CD4-positive, alpha-beta T cell treated with Interferon gamma for 1 hour (primary cell): ENCODE measurements at regions not wholly inside any gene's neighbourhood (a gene's known extent, or its start where the extent isn't known, plus 50 kb on each side); places are given as distances from the start of the nearest gene placed in this dataset.

Experiments used
- DNase-seq: peaks from one replicate; pipeline ENCODE4 v3.0.0-alpha.2; 2020

- no peak for DNase-seq
These were observed 224.2 kb upstream of the DIO3 start for GRCh38 chr14:101337053-101337452.

- DNase-seq = no peak
These were observed 220.7 kb upstream of the DIO3 start for GRCh38 chr14:101340556-101340955.

DNA sequence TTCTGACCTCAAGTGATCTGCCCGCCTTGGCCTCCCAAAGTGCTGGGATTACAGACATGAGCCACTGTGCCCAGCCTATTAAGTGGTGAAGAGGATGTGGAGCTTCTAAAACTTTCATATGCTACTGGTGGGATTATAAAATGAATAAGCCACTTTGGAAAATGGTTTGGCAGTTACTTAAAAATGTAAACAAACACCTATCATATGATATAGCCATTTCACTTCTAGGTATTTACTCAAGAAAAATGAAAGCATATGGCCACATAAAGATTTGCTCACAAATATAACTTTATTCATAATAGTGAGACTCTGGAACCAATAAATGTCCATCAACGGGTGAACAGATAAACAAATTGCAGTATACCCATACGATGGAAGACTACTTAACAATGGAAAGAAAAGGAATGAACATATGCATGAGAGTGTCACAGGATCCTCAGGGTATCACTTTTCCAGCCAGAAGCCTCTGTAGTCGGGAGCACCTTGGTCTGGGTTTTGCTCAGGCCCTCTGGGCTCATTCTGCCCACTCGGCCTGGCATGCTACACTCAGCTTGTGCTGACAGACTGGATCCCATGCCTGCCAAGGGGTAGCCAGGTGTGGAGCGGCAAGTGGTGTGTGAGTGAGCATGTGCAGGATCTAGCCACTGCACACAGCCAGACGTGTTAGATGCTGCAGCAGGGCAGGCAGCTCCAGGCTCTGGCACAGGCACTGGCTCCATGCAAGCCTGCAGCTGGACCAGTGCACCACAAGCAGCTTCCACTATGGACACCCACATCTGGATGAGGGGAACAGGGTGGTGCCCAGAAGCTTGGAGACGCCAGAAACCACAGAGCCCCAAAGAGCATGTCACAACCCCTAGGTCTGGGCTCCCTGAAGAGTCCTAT is 213.2 kb upstream of the DIO3 start:
- DNase-seq = no peak

DNA sequence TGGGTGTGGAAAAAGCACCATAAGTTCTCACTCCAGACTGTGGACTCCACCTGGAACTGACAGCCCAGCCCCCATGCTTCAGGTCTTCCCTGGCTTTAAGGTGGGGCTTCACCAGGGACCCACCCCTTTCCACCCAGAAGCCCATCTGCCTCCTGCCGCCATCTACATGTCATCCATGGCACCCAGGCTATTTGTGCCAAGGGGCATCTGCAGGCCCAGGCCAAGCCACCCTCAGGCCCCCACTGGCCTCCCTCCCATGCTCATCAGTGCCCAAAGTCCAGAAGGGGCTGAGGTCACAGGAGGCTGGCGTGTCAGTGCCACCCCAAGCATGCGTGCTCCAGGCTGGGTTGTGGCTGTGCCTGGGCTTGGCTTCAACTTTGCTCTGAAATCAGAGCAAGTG is 212.2 kb upstream of the DIO3 start:
- no peak for DNase-seq

GRCh38 chr14:101350021-101350420 is 211.3 kb upstream of the DIO3 start:
- no peak for DNase-seq

- no peak for DNase-seq
These were observed 210.6 kb upstream of the DIO3 start for GRCh38 chr14:101350691-101351090.

DNA sequence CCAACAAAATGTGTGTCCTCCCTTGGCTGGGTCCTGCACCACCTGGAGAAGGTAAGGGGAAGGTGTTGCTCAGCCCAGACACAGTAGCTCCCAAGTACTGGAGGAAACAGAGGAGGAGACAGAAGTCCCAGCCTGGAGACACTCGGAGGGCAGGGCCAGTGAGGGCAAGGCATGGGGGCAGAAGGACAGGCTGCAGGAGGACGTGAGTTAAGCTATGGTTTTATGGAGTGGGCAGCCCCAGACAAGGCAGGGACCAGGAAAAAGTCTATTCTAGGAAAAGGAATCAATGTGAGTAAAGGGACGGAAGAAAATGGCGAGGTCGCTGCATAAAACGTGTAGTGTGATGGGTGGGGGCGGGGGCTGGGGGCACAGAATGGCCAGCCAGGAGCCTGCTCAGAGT is 210.1 kb upstream of the DIO3 start:
- no peak for DNase-seq

DNA sequence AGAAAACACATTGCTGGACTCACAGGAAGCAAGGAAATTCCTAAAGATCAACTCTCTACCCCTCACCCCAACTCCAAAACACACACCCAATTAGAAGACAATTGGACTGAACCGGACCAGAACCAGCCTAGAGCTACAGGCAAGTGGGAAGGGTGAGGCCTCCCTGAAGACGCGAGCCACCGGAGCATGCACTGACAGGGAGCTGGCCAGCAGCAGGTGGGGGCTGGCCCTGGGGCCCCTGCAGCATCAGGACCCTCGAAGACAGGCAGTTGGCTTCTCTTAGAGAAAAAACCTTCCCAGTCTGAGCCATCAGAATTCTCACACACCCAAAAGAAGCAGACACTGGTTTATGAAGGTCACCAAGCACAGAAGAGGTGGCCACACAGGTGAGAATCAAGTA is 209.5 kb upstream of the DIO3 start:
- no peak for DNase-seq

- DNase-seq = no peak
These were observed 208.7 kb upstream of the DIO3 start for GRCh38 chr14:101352567-101352966.

GRCh38 chr14:101353422-101353821 is 207.9 kb upstream of the DIO3 start:
- DNase-seq = no peak

- DNase-seq = no peak
These were observed 206.6 kb upstream of the DIO3 start for GRCh38 chr14:101354726-101355125.

- no peak for DNase-seq
These were observed 206.0 kb upstream of the DIO3 start for GRCh38 chr14:101355284-101355683.

DNA sequence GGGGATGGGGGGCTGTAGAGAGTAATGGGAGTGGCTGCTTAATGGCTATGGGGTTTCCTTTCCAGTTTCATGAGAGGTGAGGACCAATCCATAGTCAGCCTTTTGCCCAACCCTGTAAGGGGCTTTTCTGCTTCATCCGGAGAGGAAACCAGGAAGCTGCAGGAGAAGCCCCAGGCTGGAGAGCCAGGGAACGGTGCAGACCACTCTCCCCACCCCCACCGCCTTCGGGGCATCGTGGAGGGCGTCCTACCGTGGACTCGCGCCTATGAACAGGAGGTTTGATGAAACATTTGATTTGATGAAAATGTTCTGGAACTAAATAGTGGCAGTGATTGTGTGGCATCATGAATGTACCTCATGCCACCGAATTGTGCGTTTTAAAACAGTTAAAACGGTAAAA is 204.3 kb upstream of the DIO3 start:
- DNase-seq = no peak

GRCh38 chr14:101357559-101358319 is 203.6 kb upstream of the DIO3 start:
- DNase-seq = no peak

DNA sequence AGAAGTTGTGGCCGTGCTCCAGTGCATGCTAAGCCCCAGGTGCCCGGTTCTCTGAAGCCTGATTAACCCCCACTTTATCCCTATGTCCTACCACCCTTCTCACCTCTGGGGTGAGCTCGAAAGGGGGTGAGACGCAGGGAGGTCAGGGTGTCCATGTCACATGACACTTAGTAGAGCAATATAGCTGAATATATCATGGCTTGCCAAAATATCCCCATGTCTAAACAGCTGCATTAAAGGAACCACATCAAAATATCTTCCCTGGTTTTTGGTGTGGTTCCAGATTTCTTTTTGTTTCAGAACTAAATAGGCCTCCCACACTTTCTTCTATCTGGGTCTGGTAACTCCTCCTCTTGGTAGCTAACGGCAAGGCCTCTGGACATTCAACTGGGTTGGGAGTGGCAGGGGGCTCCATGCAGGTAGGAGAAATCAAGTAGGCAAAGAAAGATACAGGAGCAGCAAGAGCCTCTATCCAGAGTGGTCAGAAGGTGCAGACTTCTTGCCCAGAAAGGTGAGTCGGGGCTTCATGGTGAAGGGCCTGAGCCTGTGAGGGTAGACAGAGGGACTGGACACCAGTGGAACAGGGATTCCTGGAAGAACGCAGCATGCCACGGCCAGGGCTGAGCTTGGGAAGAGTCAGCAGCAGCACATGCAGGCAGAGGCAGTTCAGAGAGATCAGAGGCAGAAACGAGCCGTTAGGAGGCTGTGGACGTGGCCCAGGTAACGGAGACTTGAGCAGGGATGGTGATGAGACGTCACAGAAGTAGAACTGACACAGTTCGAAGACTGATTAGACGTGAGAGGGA is 202.8 kb upstream of the DIO3 start:
- no peak for DNase-seq

DNA sequence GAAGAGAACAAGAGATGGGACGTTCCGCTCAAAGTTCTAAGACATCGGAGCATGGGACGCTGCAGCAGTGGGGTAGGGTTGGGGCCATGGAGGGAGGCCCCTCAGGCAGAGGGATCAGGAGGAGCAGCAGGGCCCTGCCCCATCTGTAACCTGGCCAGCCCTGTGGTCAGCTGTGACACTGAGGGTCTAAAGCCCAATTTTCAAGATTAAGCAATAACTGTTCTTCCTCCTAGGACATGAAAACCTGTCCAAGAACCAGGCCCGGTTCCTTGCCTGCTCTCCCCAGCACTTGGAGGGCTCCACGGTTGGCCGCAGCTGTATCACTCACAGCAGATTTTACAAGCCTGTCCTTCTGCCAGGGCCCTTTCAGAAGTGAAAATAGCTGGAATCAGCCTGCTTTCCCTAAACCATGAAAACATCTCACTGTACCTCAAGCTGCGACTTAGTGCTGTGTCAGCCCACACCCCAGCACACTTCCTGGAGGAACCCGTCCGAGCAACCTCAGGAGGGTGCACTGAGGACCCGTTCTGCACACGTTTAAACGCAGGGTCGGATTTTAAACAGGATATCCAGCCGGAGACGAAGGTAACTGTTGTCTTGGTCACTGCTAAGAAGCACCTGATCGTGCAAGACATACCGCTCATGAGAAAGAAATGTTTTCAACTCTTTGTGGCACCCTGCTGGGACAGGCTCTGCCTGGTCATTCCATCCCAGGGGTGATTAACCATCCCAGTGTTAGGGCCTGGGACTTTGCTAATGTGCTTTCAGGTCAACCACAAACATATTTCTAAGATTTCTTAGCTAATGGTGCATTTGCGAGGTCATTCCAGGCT is 201.9 kb upstream of the DIO3 start:
- no peak for DNase-seq

DNA sequence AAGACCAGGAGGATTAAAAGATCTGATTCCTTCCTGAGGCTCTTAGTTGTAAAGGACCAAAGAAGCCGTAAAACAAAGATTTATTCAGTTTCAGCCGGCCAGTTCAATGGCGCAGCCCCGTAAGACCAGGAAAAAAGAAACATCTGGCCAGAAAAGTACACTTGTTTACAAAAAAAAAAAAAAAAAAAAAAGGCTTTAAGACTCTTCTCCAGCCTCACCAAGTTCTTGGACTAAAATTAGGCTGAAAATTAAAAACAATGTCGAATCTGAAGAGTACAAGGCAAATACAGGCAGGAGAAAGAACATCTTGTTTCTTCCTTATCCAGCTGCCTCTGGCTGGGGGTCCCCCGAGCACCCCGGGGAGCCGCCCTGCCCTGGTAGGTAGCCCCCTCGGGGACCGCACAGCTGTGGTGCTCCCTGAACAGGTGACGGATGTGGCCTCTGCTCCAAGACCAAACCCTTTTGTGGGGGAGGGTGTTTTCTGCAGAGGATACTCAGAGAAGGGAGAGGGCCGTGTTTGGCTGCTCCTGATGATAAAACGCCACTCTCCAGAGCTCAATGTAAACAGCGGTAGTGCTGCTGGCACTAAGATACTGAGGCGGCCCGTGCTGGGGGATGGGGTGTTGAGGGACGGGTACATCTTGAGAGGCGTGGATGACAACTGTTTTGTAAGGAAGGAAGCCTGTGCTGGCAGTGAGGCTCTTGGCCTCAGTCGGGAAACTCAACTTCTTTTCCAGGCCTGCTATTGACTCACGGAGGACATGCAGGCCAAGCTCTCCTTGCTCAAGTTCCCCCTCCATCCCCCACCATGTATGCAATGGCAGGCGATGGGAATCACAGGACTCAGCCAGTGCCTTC is 201.0 kb upstream of the DIO3 start:
- no peak for DNase-seq

- DNase-seq = peak; percentile 35
These were observed 200.3 kb upstream of the DIO3 start for GRCh38 chr14:101361044-101361443.

DNA sequence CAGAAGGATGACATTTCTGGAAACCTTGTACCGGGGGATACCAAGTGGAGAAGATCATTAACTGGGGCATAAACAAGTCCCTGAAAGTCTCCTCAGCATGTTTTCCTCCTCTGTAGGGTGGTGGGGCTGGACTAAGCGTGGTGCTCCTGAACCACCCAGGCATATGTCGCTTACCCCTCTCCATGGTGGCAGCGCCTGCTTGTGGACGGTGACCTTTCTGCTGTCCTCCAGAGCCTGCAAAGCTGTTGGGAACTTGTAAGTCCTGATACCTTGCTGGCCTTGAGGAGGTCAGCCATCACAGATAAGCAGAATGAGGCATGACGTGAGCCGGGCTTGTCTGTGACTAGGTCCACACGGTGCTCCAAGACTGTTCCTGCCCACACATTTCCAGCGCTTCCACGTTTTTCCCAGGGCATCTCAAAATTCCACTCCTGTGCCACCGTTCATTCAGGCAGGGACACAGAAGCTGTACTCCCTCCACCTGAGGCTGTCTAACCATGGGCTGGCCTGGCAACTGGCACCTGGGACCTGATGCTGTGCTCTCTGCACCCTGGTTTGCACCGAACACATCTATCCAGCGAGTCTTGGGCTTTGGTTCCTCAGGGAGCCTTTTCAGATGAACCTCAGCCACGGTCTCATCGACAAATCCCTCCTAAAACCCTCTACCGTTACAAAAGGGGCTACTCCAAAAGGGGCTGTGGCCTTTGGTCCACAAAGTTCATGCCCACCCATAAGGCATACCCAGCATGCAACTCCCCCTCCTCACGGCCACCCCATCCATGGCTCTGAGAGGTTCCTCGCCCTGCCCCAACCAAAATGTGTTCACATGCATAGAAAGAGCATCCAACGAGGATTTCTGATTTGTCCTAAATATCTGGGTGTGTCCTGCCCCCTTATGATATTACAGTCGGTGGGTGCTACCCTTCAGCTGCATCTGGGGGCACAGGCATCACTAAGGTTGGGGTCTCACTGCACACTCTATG is 199.6 kb upstream of the DIO3 start:
- no peak for DNase-seq
